ENCODE measurements at regions not wholly inside any gene's neighbourhood (a gene's known extent, or its start where the extent isn't known, plus 50 kb on each side); places are given as distances from the start of the nearest gene placed in this dataset.

GRCh38 chr2:10499275-10499907 is 51.3 kb upstream of the ODC1 start:
- TF ChIP-seq CTCF (IDR thresholded peaks at IDR 0.05; ENCODE audit: low read depth, low read length, poor library complexity, severe bottlenecking): no peak
- TF ChIP-seq EZH2phosphoT487 (IDR thresholded peaks at IDR 0.05; ENCODE audit: borderline replicate concordance, low read length): no peak

All from DOHH2 (cell line).